Bronchial epithelial cell (primary cell): ENCODE measurements at regions not wholly inside any gene's neighbourhood (a gene's known extent, or its start where the extent isn't known, plus 50 kb on each side); places are given as distances from the start of the nearest gene placed in this dataset.

Experiments used
- DNase-seq: peaks from one replicate; pipeline ENCODE4 v3.0.0-alpha.2; 2010; ENCODE audit warnings: low read depth
- FAIRE-seq: peaks from 2 replicates; lab custom pipeline; 2011; peaks lifted over from hg19 to GRCh38; lab: Jason Lieb, UNC
- H3K27me3 ChIP-seq: 2 replicates; pipeline ENCODE4 v1.5.1; 2011; ENCODE audit warnings: low read length; ENCODE audit not compliant: control insufficient read depth, insufficient read depth
- H3K36me3 ChIP-seq: 2 replicates; pipeline ENCODE4 v1.5.1; 2011; ENCODE audit warnings: low read length; ENCODE audit not compliant: control insufficient read depth, insufficient read depth
- H3K4me3 ChIP-seq: 2 replicates; pipeline ENCODE4 v1.5.1; 2011; ENCODE audit warnings: mild to moderate bottlenecking, low read depth, low read length, control low read depth
- CTCF ChIP-seq: IDR thresholded peaks from 2 replicates; pipeline ENCODE4 v1.5.1; 2011; ENCODE audit warnings: mild to moderate bottlenecking, moderate library complexity, low read length, control low read depth, inconsistent platforms; ENCODE audit not compliant: insufficient read depth, severe bottlenecking

GRCh38 chr2:8551622-8552074 lies 130.2 kb upstream of the ID2 start:
- H3K36me3 ChIP-seq = no peaks in the 10 kb centered on the region
- TF ChIP-seq CTCF = no peak
- DNase-seq (no peak), FAIRE-seq (no peak)
- no peak overlapping the region for H3K4me3 ChIP-seq
- no peaks in the 10 kb centered on the region for H3K27me3 ChIP-seq

GRCh38 chr2:8552293-8552801 lies 129.5 kb upstream of the ID2 start:
- Histone ChIP-seq H3K27me3 (no peaks in the 10 kb centered on the region), H3K4me3 (no peak overlapping the region), H3K36me3 (no peaks in the 10 kb centered on the region)
- DNase-seq (no peak), FAIRE-seq (peak; percentile 55)
- no peak for TF ChIP-seq CTCF

DNA sequence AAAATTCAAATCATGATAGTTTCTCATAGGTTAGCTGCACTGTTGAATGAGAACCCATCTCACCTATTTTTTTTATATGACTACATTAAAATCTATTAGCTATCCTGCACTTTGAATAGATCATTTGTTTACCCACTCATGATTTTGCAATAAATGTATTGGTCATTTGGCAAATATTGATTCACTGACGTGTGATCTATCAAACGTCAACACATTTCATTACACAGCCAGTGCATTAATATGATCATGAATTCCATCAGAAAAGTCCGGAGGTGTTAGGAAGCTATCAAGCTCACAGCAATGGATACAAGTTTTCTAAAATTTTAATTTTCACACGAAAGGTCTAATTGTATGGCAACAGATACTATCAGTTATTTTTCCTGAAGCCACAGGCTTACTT lies 128.2 kb upstream of the ID2 start:
- H3K27me3 ChIP-seq = no peaks in the 10 kb centered on the region
- FAIRE-seq = no peak
- DNase-seq = no peak
- H3K4me3 ChIP-seq = no peak overlapping the region
- TF ChIP-seq CTCF = no peak
- no peaks in the 10 kb centered on the region for H3K36me3 ChIP-seq

GRCh38 chr2:8554296-8554806 lies 127.5 kb upstream of the ID2 start:
- TF ChIP-seq CTCF = no peak
- no peaks in the 10 kb centered on the region for H3K36me3 ChIP-seq
- H3K27me3 ChIP-seq = no peaks in the 10 kb centered on the region
- H3K4me3 ChIP-seq = no peak overlapping the region
- DNase-seq (no peak), FAIRE-seq (no peak)

- no peak for FAIRE-seq
- Histone ChIP-seq H3K4me3 (no peak overlapping the region), H3K27me3 (no peaks in the 10 kb centered on the region), H3K36me3 (no peaks in the 10 kb centered on the region)
- no peak for DNase-seq
- TF ChIP-seq CTCF = no peak
Measured at GRCh38 chr2:8555543-8555942, 126.3 kb upstream of the ID2 start.

- no peak for TF ChIP-seq CTCF
- H3K4me3 ChIP-seq = no peak overlapping the region
- FAIRE-seq (no peak), DNase-seq (no peak)
- H3K27me3 ChIP-seq = no peaks in the 10 kb centered on the region
- H3K36me3 ChIP-seq = no peaks in the 10 kb centered on the region
Measured at GRCh38 chr2:8558096-8558495, 123.8 kb upstream of the ID2 start.
